Activated T-cell treated with anti-CD3 and anti-CD28 coated beads, Interleukin-2, amount 50 U/mL, for 4 hours (primary cell): ENCODE measurements at regions not wholly inside any gene's neighbourhood (a gene's known extent, or its start where the extent isn't known, plus 50 kb on each side); places are given as distances from the start of the nearest gene placed in this dataset.

Source experiments
- ATAC-seq, 2 donors: fragments of 200-7000 bp; cut with Tn5 transposase; one replicate each; pipeline ENCODE4 v1.10.0; 2021
- DNase-seq: peaks from one replicate; pipeline ENCODE4 v3.0.0-alpha.2; 2020
- H3K27me3 Mint-ChIP-seq: one replicate; pipeline ENCODE4 v1.8.0; 2021; ENCODE audit warnings: low read depth, mixed read lengths
- H3K36me3 Mint-ChIP-seq: one replicate; pipeline ENCODE4 v1.8.0; 2022; ENCODE audit warnings: mixed read lengths; ENCODE audit not compliant: insufficient read depth
- H3K4me1 Mint-ChIP-seq: one replicate; pipeline ENCODE4 v1.8.0; 2021; ENCODE audit warnings: low read depth, mixed read lengths
- H3K4me3 Mint-ChIP-seq: one replicate; pipeline ENCODE4 v1.8.0; 2021; ENCODE audit warnings: mild to moderate bottlenecking, moderate library complexity, mixed read lengths
- H3K9me3 Mint-ChIP-seq: one replicate; pipeline ENCODE4 v1.8.0; 2021; ENCODE audit warnings: mixed read lengths

DNA sequence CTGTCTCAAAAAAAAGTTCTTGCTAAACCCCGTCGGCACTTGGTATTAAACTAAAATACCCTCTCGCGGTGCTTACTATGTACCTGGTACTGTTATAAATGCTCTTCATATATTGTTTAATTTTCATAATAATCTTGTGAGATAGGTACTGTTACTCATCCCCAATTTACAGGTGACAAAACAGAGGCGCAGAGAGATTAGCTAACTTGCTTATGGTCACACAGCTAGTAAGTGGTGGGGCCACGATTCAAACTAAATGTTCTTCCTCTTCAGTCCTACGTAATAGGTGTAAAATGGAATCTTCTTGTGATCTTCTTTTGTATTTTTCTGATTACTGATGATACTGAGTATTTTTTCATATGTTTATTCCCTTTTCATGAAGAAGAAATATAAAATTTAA is 51.3 kb downstream of the TET3 start:
- peaks cover 2% of the 10 kb centered on the region for H3K36me3 Mint-ChIP-seq
- DNase-seq: no peak
- no peak overlapping the region for H3K4me3 Mint-ChIP-seq

DNA sequence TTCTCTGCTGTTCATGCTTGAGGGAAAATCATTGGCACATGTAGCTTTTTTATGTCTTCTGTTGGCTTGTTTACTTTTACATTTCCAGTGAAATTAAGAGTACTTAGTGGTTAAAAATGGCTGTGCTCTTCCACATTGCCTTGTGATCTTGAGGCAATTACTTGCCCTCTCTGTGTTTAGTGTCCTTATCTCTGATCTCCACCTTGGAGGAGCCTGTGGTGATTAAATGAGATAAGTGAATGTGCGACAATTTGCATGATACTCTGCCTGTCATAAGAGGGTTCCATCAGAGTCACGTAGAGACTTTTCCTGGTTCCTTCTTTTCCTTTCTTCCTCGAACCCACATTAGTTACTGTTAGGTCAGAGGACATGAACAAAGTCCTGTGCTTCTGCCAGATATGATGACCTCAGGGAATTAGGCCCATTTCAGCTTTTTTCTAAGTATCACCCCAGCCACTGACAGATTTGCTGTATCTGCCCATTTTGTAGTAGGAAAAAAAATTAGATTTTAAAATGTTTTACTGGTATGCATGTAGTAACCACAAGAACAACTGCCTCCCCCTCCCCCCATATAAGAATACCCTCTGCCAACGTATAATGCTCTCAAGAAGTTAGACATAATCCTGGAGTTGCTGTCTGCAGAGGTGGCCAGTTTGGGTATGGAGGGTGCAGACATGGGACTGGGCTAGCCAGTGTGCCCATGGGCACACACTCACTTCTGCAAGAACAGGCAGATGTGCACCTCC is 51.9 kb downstream of the TET3 start:
- ATAC-seq: no peak
- no peak for DNase-seq
- H3K4me3 Mint-ChIP-seq: no peak overlapping the region

More for the DNA sequence above, 51.3 kb downstream of the TET3 start:
- H3K4me1 Mint-ChIP-seq: peaks cover 89% of the 10 kb centered on the region
- H3K27me3 Mint-ChIP-seq: no peaks in the 10 kb centered on the region
- ATAC-seq: no peak
- H3K9me3 Mint-ChIP-seq: no peaks in the 10 kb centered on the region

DNA sequence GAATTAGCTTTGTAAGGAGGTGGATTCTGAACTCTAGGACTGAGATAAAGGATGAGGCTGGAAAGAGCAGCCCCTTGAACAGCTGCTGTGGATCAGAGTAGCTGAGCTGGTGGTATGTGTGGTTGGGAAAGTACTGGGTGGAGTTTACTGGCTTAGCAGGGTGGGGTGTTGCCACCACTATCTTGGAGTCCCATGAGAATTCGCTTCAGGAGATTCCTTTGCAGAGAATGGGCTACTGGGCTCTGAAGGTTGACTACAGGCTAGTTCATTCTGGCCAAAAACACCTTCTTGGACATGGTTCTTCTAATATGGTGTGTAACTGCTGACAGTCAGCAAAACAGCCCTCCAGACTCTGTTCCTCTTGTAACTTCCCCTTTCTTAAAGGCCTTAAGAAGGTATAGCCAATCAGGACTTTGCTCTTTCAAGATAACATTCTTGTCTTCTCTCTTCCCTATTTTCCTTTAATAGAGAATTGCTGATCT is 52.7 kb downstream of the TET3 start:
- ATAC-seq (no peak), DNase-seq (no peak)
- Mint-ChIP-seq H3K9me3 (no peaks in the 10 kb centered on the region), H3K27me3 (no peaks in the 10 kb centered on the region), H3K36me3 (peaks cover 2% of the 10 kb centered on the region), H3K4me3 (no peak overlapping the region), H3K4me1 (peaks cover 84% of the 10 kb centered on the region)

More for the DNA sequence above, 51.9 kb downstream of the TET3 start:
- Mint-ChIP-seq H3K9me3 (no peaks in the 10 kb centered on the region), H3K36me3 (peaks cover 2% of the 10 kb centered on the region), H3K27me3 (no peaks in the 10 kb centered on the region), H3K4me1 (peaks cover 87% of the 10 kb centered on the region)

DNA sequence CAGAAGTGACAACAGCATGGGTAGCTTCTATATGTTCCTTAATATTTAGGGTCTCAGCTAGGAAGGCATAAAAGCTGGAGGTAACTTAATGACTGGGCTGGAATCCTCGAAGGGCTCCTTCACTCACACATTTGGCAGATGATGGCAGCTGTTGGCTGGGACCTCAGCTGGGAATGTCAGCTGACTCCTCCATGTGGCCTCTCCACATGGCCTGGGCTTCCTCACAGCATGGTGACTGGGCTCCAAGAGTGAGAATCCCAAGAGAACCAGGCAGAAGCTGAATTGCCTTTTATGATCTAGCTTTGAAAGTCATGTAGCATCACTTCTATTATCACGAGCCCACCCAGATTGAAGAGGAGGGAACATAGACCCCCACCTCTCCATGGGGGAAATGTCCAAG is 54.9 kb downstream of the TET3 start:
- H3K4me3 Mint-ChIP-seq: no peak overlapping the region
- H3K4me1 Mint-ChIP-seq: peaks cover 80% of the 10 kb centered on the region
- H3K36me3 Mint-ChIP-seq: peaks cover under 1% of the 10 kb centered on the region
- ATAC-seq (no peak), DNase-seq (no peak)
- no peaks in the 10 kb centered on the region for H3K27me3 Mint-ChIP-seq
- no peaks in the 10 kb centered on the region for H3K9me3 Mint-ChIP-seq

DNA sequence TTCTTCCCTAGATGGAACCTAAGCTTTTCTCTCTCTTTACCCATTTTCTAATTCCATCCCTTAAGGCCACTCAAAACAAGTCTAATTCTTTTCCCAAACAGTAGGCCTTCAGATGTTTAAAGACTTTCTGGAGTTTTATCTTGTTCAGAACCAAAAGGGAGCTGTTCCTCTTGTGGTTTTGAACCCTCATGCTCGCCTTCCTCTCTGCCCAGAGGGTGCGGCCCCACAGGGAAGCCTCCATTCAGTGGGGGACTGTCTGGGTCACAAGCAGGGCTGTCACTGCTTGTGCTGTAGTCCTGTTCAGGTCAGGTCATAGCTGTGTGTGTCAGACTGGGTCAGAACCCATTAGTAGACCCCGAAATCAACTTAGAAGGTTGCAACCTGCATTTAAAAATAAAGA is 56.5 kb downstream of the TET3 start:
- Mint-ChIP-seq H3K4me1 (peaks cover 71% of the 10 kb centered on the region), H3K27me3 (no peaks in the 10 kb centered on the region), H3K9me3 (no peaks in the 10 kb centered on the region), H3K4me3 (no peak overlapping the region), H3K36me3 (no peaks in the 10 kb centered on the region)
- DNase-seq (no peak), ATAC-seq (no peak)

DNA sequence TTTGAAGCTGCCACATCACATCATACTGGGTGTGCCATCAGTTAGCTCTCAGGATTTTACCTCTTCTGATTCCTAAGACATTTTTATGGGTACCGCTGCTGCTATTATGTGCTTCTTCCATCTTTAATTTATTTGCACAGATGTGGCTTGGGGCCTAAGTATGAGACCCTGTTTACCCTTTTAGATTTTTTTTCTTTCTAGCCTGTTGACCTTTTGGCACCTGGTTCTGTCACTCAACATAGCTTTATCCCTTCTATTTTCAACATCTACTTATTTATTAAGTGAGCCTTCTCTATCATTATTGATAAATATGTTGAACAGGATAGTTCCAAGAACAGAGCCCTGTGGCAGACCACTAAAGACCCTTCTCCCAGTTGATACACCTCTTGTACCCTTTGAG is 57.0 kb downstream of the TET3 start:
- DNase-seq: no peak
- Mint-ChIP-seq H3K27me3 (no peaks in the 10 kb centered on the region), H3K4me3 (no peak overlapping the region), H3K9me3 (no peaks in the 10 kb centered on the region), H3K36me3 (no peaks in the 10 kb centered on the region), H3K4me1 (peaks cover 65% of the 10 kb centered on the region)
- no peak for ATAC-seq

DNA sequence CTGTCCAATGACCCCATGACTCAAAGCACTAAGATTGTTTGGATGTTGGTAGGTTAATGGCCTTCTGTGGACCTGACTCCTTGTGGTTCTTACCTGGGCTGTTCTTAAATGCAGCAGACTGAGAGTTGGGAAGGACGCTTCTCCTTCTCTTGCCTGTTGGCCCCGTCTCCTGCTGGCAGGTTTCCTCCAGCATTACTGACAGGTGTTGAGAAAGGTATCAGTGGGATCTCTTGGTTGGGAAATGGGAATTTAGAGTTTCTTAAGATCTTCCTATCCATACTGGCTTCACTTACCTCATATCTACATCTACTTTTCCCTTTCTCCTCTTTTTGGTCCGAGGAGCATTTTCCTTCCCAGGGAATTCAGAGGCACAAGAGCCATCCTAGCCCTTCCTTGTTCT is 57.9 kb downstream of the TET3 start:
- Mint-ChIP-seq H3K4me1 (peaks cover 57% of the 10 kb centered on the region), H3K27me3 (no peaks in the 10 kb centered on the region), H3K4me3 (no peak overlapping the region), H3K9me3 (no peaks in the 10 kb centered on the region), H3K36me3 (peaks cover 8% of the 10 kb centered on the region)
- no peak for ATAC-seq
- DNase-seq: no peak

DNA sequence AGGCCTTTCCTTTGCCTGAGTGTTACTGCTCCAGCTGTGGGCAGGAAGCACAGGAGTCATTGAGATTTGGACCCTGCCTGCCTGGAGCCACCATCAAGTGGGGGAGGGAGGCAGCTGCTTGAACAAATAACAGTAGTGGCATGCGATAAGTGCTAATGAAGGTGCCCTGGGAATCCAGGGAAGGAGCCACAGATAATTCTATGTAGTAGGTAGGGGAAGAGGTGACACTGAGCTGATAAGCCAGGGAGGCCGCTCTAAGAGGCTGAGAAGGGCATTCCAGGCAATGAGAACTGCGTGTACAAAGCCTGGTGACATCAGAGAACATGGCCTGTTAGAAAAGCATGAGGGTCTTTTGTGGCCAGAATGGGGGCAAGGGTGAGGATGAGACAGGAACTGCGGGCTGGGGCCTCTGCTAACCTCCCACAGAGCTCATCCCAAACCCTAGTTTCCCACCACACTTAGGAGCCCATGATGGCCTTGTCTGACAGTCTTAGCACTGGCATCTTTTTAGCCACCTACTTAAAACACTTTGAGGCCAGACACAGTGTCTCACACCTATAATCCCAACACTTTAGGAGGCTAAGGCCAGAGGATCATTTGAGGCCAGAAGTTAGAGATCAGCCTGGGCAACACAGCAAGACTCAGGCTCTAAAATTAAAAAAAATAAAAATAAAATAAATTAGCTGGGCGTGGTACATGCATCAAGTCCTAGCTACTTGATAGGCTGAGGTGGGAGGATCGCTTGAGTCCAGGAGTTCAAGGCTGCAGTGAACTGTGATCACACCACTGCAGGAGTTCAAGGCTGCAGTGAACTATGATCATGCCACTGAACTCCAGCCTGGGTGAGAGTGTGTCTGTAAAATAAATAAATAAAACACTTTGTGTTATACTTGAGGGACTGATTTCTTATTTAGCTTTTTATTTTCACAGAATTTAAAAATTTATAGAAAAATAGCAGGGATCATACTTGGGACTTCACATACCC is 58.9 kb downstream of the TET3 start:
- Mint-ChIP-seq H3K36me3 (peaks cover 15% of the 10 kb centered on the region), H3K4me1 (peaks cover 47% of the 10 kb centered on the region), H3K4me3 (no peak overlapping the region), H3K9me3 (no peaks in the 10 kb centered on the region), H3K27me3 (no peaks in the 10 kb centered on the region)
- DNase-seq (no peak), ATAC-seq (no peak)

DNA sequence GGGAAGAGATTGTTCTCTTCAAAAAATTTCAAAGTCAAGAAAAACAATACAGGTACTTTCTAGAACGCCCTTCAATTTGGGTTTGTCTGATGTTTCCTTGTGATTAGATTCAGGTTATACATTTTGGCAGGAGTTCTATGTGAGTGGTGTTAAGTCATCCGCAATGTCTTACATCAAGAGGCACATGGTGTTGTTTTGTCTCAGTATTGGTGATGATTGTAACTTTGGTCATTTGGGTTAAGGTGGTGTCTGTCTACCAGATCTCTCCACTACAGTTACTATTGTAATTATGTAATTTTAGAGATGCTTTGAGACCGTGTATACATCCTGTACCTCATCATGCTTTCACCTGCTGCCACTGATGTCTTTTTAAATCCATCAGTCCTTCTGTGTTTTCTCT is 60.3 kb downstream of the TET3 start:
- Mint-ChIP-seq H3K36me3 (peaks cover 20% of the 10 kb centered on the region), H3K4me1 (peaks cover 41% of the 10 kb centered on the region)
- no peak for ATAC-seq

DNA sequence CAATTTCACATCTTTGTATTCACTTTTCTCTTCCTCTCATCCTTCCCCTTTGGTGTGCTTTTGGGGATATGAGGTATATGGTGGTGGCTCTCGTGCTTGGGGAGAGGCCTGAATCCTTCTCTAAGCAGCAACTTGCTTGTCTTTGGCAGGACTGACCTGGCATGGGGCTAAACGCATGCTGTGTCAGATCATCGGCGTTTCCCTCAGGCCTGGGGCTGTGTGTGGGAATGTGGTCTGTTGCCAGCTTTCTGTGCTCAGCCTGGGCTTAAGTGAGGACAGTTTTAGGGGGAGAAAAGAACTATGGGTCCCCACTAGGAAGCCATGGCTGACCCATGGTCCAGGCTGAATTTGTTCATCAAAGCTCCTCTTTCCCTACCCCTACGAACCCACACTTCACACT is 60.7 kb downstream of the TET3 start:
- no peaks in the 10 kb centered on the region for H3K9me3 Mint-ChIP-seq

More for the DNA sequence above, 60.3 kb downstream of the TET3 start:
- Mint-ChIP-seq H3K27me3 (no peaks in the 10 kb centered on the region), H3K9me3 (no peaks in the 10 kb centered on the region), H3K4me3 (no peak overlapping the region)
- no peak for DNase-seq

DNA sequence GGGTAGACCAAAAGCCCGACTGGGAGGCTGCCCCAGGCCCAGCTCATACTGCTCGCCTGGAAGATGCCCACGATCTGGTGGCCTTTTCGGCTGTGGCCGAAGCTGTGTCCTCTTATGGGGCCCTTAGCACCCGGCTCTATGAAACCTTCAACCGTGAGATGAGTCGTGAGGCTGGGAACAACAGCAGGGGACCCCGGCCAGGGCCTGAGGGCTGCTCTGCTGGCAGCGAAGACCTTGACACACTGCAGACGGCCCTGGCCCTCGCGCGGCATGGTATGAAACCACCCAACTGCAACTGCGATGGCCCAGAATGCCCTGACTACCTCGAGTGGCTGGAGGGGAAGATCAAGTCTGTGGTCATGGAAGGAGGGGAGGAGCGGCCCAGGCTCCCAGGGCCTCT is 61.7 kb downstream of the TET3 start:
- Mint-ChIP-seq H3K27me3 (no peaks in the 10 kb centered on the region), H3K4me3 (no peak overlapping the region), H3K4me1 (peaks cover 34% of the 10 kb centered on the region), H3K9me3 (no peaks in the 10 kb centered on the region), H3K36me3 (peaks cover 20% of the 10 kb centered on the region)
- no peak for DNase-seq
- ATAC-seq: no peak

More for the DNA sequence above, 60.7 kb downstream of the TET3 start:
- H3K36me3 Mint-ChIP-seq: peaks cover 20% of the 10 kb centered on the region
- no peak for DNase-seq
- peaks cover 36% of the 10 kb centered on the region for H3K4me1 Mint-ChIP-seq
- H3K4me3 Mint-ChIP-seq: no peak overlapping the region
- no peaks in the 10 kb centered on the region for H3K27me3 Mint-ChIP-seq
- ATAC-seq: no peak

DNA sequence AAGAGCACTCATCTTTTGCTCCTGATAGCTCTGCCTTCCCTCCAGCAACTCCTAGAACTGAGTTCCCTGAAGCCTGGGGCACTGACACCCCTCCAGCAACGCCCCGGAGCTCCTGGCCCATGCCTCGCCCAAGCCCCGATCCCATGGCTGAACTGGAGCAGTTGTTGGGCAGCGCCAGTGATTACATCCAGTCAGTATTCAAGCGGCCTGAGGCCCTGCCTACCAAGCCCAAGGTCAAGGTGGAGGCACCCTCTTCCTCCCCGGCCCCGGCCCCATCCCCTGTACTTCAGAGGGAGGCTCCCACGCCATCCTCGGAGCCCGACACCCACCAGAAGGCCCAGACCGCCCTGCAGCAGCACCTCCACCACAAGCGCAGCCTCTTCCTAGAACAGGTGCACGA is 62.4 kb downstream of the TET3 start:
- no peak overlapping the region for H3K4me3 Mint-ChIP-seq
- H3K36me3 Mint-ChIP-seq: peaks cover 20% of the 10 kb centered on the region
- H3K4me1 Mint-ChIP-seq: peaks cover 36% of the 10 kb centered on the region
- ATAC-seq (no peak), DNase-seq (no peak)
- H3K9me3 Mint-ChIP-seq: no peaks in the 10 kb centered on the region
- H3K27me3 Mint-ChIP-seq: no peaks in the 10 kb centered on the region

DNA sequence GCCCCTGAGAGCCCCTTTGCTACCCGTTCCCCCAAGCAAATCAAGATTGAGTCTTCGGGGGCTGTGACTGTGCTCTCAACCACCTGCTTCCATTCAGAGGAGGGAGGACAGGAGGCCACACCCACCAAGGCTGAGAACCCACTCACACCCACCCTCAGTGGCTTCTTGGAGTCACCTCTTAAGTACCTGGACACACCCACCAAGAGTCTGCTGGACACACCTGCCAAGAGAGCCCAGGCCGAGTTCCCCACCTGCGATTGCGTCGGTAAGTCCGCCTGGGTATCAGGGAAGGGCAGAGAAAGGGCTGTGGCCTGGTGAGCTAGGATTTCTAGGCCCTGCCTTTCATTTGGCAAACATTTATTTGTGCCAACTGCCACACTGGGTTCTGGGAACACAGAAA is 63.4 kb downstream of the TET3 start:
- ATAC-seq (no peak), DNase-seq (no peak)
- Mint-ChIP-seq H3K4me1 (peaks cover 35% of the 10 kb centered on the region), H3K9me3 (no peaks in the 10 kb centered on the region), H3K4me3 (no peak overlapping the region), H3K27me3 (no peaks in the 10 kb centered on the region), H3K36me3 (peaks cover 20% of the 10 kb centered on the region)

DNA sequence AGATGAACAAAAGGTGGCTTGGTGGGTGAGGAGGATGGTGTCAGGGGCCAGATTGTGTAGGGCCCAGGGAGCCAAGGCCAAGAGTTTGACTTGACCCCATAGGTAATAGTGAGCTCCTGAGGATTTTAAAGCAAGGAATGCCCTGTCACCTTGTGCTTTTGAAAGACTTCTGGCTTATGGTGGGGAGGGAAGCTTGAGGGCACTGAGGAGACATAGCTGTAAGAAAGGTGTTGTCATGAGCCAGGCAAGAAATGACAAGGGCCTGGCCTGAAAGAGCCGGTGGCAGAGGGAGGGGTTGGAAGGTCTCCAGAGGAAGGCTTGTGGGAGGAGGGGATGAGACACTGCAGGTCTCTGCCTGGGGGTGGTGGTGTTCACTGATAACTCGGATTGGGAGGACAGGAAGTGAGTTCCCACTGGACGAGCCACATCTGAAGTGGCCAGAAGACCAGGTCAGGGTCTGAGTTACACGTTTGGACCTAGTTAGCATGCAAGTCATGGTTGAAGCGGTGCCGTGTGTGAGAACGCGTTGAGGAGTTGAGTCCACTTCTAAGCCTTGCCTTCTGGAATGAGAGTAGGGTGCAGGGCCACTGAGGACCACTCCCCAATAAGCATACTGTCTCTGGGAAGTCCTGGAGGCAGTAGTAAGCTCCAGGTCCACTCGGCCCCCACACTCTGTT is 64.3 kb downstream of the TET3 start:
- no peaks in the 10 kb centered on the region for H3K9me3 Mint-ChIP-seq
- ATAC-seq (no peak), DNase-seq (no peak)
- H3K27me3 Mint-ChIP-seq: no peaks in the 10 kb centered on the region
- peaks cover 22% of the 10 kb centered on the region for H3K36me3 Mint-ChIP-seq
- H3K4me1 Mint-ChIP-seq: peaks cover 39% of the 10 kb centered on the region
- no peak overlapping the region for H3K4me3 Mint-ChIP-seq
